Uterus (tissue), 3 donors: ENCODE measurements at regions not wholly inside any gene's neighbourhood (a gene's known extent, or its start where the extent isn't known, plus 50 kb on each side); places are given as distances from the start of the nearest gene placed in this dataset.

Experiments
- DNase-seq, 2 donors: peaks; one replicate each; pipeline ENCODE4 v3.0.0-alpha.2; 2019 to 2020
- H3K27ac ChIP-seq, 2 donors: fragments of 200-600 bp; sonication (generic); 1 replicate in 1 of 2; 2 replicates in 1 of 2; pipeline ENCODE4 v1.5.1; 2016 to 2018
- H3K27me3 ChIP-seq, 2 donors: fragments of 200-600 bp; sonication (generic); one replicate each; pipeline ENCODE4 v1.5.1; 2018 to 2019; ENCODE audit warnings: control low read depth in 1 of 2
- H3K36me3 ChIP-seq, 2 donors: fragments of 200-600 bp; sonication (generic); one replicate each; pipeline ENCODE4 v1.5.1; 2019; ENCODE audit warnings: control low read depth in 1 of 2
- H3K4me1 ChIP-seq, 2 donors: fragments of 200-600 bp; sonication (generic); one replicate each; pipeline ENCODE4 v1.5.1; 2018 to 2019; ENCODE audit warnings: control low read depth in 1 of 2
- H3K4me3 ChIP-seq, 2 donors: fragments of 200-600 bp; sonication (generic); 1 replicate in 1 of 2; 2 replicates in 1 of 2; pipeline ENCODE4 v1.5.1; 2018 to 2019; ENCODE audit warnings: mild to moderate bottlenecking in 1 of 2
- H3K9me3 ChIP-seq, 2 donors: fragments of 200-600 bp; sonication (generic); one replicate each; pipeline ENCODE4 v1.5.1; 2019; ENCODE audit warnings: control low read depth in 1 of 2
- POLR2A ChIP-seq, 2 donors: fragments of 450-650 bp; IDR thresholded peaks; one replicate each; pipeline ENCODE4 v1.6.1; 2016; ENCODE audit warnings: antibody characterized with exemption in 2 of 2, mild to moderate bottlenecking in 1 of 2, moderate library complexity in 1 of 2
- intact Hi-C: fragments of 100-400 bp; cut with DNase I; formaldehyde crosslinking; loops from one replicate; pipeline ENCODE4 v1.15.1; 2023; ENCODE audit warnings: low total_unique reads
- TF ChIP-seq, protein P1 (sequence below), 4 experiments: fragments of 200-600 bp in 2 of 4; fragments of 450-650 bp in 2 of 4; sonication (generic) in 2 of 4; IDR thresholded peaks; one replicate each; pipeline ENCODE4 v1.5.1; 2016 to 2019; ENCODE audit warnings: antibody characterized with exemption in 4 of 4, mild to moderate bottlenecking in 2 of 4, moderate library complexity in 1 of 4
- donor health status: DM: yes; HTN: yes; CAD: no.

GRCh38 chr15:77840991-77841775 lies 208.5 kb upstream of the LINGO1 start:
- H3K4me3 ChIP-seq, result no peak overlapping the region
- H3K4me1 ChIP-seq, result no peaks in the 10 kb centered on the region
- no peak for DNase-seq
- no peak for TF ChIP-seq POLR2A (IDR thresholded peaks at IDR 0.05)
- TF ChIP-seq, protein P1, sequence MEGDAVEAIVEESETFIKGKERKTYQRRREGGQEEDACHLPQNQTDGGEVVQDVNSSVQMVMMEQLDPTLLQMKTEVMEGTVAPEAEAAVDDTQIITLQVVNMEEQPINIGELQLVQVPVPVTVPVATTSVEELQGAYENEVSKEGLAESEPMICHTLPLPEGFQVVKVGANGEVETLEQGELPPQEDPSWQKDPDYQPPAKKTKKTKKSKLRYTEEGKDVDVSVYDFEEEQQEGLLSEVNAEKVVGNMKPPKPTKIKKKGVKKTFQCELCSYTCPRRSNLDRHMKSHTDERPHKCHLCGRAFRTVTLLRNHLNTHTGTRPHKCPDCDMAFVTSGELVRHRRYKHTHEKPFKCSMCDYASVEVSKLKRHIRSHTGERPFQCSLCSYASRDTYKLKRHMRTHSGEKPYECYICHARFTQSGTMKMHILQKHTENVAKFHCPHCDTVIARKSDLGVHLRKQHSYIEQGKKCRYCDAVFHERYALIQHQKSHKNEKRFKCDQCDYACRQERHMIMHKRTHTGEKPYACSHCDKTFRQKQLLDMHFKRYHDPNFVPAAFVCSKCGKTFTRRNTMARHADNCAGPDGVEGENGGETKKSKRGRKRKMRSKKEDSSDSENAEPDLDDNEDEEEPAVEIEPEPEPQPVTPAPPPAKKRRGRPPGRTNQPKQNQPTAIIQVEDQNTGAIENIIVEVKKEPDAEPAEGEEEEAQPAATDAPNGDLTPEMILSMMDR (IDR thresholded peaks at IDR 0.05), result no peak
- no peak overlapping the region for H3K27ac ChIP-seq
- intact Hi-C loops, result no loop called here
- no peaks in the 10 kb centered on the region for H3K9me3 ChIP-seq
- H3K36me3 ChIP-seq, result no peaks in the 10 kb centered on the region
- H3K27me3 ChIP-seq, result no peaks in the 10 kb centered on the region

- DNase-seq, result no peak
- Histone ChIP-seq H3K36me3 (no peaks in the 10 kb centered on the region), H3K27ac (no peak overlapping the region), H3K9me3 (no peaks in the 10 kb centered on the region), H3K4me1 (no peaks in the 10 kb centered on the region), H3K4me3 (no peak overlapping the region), H3K27me3 (no peaks in the 10 kb centered on the region)
- intact Hi-C loops, result no loop called here
- TF ChIP-seq, protein P1 (IDR thresholded peaks at IDR 0.05), result no peak
- TF ChIP-seq POLR2A (IDR thresholded peaks at IDR 0.05), result no peak
Observed at GRCh38 chr15:77839970-77840905, 207.5 kb upstream of the LINGO1 start.

DNA sequence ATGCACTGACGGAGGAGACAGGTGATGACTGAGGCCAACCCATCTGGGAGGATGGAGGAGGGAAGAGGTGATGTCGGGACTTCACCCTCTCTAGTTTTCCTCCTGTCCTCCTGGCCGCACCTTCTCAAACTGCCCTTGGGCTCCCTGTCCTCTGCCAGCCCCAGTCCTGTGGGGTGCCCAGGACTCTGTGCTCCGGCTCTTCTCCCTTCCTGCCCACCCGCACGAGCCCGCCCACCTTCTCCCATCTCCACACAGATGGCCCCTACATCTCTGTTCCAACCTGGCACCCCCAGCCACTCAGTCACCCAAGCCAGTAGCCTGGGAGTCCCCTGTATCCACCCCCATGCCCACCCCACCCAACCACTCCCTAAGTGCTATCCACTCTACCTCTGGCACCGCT lies 206.7 kb upstream of the LINGO1 start:
- no peak overlapping the region for H3K4me3 ChIP-seq
- H3K36me3 ChIP-seq, result no peaks in the 10 kb centered on the region
- intact Hi-C loops, result no loop called here
- TF ChIP-seq, protein P1 (IDR thresholded peaks at IDR 0.05), result no peak
- no peak for TF ChIP-seq POLR2A (IDR thresholded peaks at IDR 0.05)
- no peak for DNase-seq
- H3K4me1 ChIP-seq, result no peaks in the 10 kb centered on the region
- H3K27ac ChIP-seq, result no peak overlapping the region
- no peaks in the 10 kb centered on the region for H3K27me3 ChIP-seq
- no peaks in the 10 kb centered on the region for H3K9me3 ChIP-seq

DNA sequence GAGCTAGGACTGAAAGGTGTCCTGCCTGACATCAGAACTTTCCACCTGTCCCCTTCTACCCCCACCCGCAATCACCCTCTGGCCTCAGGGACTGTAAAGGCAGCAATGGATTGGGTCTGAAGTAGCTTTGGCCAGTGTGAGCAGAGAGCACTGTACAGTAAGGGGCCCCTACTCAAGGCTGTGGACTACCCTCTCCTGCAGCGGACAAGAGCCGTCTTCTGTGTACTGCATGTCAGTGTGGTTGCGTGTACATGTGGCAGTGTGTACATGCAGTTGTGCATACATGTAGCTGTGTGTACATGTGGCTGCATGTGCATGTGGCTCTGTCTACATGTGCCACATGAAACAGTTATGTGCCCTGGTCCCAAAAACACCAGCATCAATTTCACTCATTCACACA lies 205.9 kb upstream of the LINGO1 start:
- TF ChIP-seq POLR2A (IDR thresholded peaks at IDR 0.05), result no peak
- TF ChIP-seq, protein P1 (IDR thresholded peaks at IDR 0.05), result no peak
- no peaks in the 10 kb centered on the region for H3K4me1 ChIP-seq
- intact Hi-C loops, result no loop called here
- H3K27me3 ChIP-seq, result no peaks in the 10 kb centered on the region
- H3K36me3 ChIP-seq, result no peaks in the 10 kb centered on the region
- H3K4me3 ChIP-seq, result no peak overlapping the region
- H3K9me3 ChIP-seq, result no peaks in the 10 kb centered on the region
- DNase-seq, result no peak
- no peak overlapping the region for H3K27ac ChIP-seq

DNA sequence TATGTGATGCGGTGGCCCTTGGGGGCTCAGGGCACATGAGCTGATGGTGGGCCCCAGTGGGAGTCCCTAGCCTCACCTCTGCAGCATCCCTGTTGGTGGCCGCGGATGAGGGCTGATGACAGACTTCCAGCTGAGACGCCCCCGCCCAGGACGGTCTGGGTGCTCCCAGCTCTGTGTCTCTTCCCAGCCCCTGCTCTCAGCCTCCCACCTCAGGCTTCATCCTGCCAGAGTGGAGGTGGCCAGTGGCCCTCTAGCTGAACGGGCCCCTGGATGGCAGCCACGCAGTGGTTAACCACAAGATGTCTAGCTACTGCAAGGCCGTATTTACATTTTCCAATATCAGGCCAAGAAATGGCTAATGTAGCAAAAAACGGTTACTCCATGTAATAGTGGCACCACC lies 205.3 kb upstream of the LINGO1 start:
- intact Hi-C loops, result no loop called here
- Histone ChIP-seq H3K4me3 (no peak overlapping the region), H3K36me3 (no peaks in the 10 kb centered on the region), H3K9me3 (no peaks in the 10 kb centered on the region), H3K27ac (no peak overlapping the region), H3K4me1 (no peaks in the 10 kb centered on the region), H3K27me3 (no peaks in the 10 kb centered on the region)
- TF ChIP-seq, protein P1 (IDR thresholded peaks at IDR 0.05), result no peak
- no peak for TF ChIP-seq POLR2A (IDR thresholded peaks at IDR 0.05)
- DNase-seq, result no peak
